DMS 273 (cell line): ENCODE measurements at regions not wholly inside any gene's neighbourhood (a gene's known extent, or its start where the extent isn't known, plus 50 kb on each side); places are given as distances from the start of the nearest gene placed in this dataset.

Experiments used
- DNase-seq: peaks from one replicate; lab custom pipeline; 2025; ENCODE audit not compliant: unreplicated experiment; lab: John Stamatoyannopoulos, UW

- no peak for DNase-seq
Observed at GRCh38 chr4:125891597-125892258, 577.0 kb downstream of the FAT4 start.

GRCh38 chr4:125904802-125905201 lies 590.0 kb downstream of the FAT4 start:
- no peak for DNase-seq

GRCh38 chr4:125911058-125911457 lies 596.3 kb downstream of the FAT4 start:
- no peak for DNase-seq

- no peak for DNase-seq
Observed at GRCh38 chr4:125911481-125911880, 596.7 kb downstream of the FAT4 start.

- DNase-seq = no peak
Observed at GRCh38 chr4:125917559-125917958, 602.8 kb downstream of the FAT4 start.

- no peak for DNase-seq
Observed at GRCh38 chr4:125928652-125929051, 613.9 kb downstream of the FAT4 start.

- DNase-seq = no peak
Observed at GRCh38 chr4:125938541-125938940, 623.8 kb downstream of the FAT4 start.

- DNase-seq = no peak
Observed at GRCh38 chr4:125940426-125940825, 625.7 kb downstream of the FAT4 start.

GRCh38 chr4:125944966-125945365 lies 630.2 kb downstream of the FAT4 start:
- DNase-seq = no peak

GRCh38 chr4:125948021-125948420 lies 633.3 kb downstream of the FAT4 start:
- DNase-seq = no peak

GRCh38 chr4:125951261-125951887 lies 636.6 kb downstream of the FAT4 start:
- no peak for DNase-seq

- DNase-seq = no peak
Observed at GRCh38 chr4:125952631-125953030, 637.9 kb downstream of the FAT4 start.

GRCh38 chr4:125956276-125956675 lies 641.5 kb downstream of the FAT4 start:
- no peak for DNase-seq

- DNase-seq = no peak
Observed at GRCh38 chr4:125958519-125958918, 643.8 kb downstream of the FAT4 start.

- no peak for DNase-seq
Observed at GRCh38 chr4:125961626-125962025, 646.9 kb downstream of the FAT4 start.

- DNase-seq = no peak
Observed at GRCh38 chr4:125975861-125976397, 661.2 kb downstream of the FAT4 start.

- DNase-seq = no peak
Observed at GRCh38 chr4:125979950-125980349, 665.2 kb downstream of the FAT4 start.

GRCh38 chr4:125983168-125983567 lies 668.4 kb downstream of the FAT4 start:
- no peak for DNase-seq

- DNase-seq = peak; percentile 17
Observed at GRCh38 chr4:125985856-125986255, 671.1 kb downstream of the FAT4 start.

- no peak for DNase-seq
Observed at GRCh38 chr4:125986307-125986706, 671.6 kb downstream of the FAT4 start.

- DNase-seq = no peak
Observed at GRCh38 chr4:125988464-125988863, 673.7 kb downstream of the FAT4 start.

- DNase-seq = peak; percentile 2
Observed at GRCh38 chr4:125991398-125991797, 676.6 kb downstream of the FAT4 start.

- no peak for DNase-seq
Observed at GRCh38 chr4:125992891-125993290, 678.1 kb downstream of the FAT4 start.
